Stimulated activated naive CD8-positive, alpha-beta T cell treated with anti-CD3 and anti-CD28 coated beads, Interleukin-15, amount 100 ng/mL, for 72 hours (primary cell): ENCODE measurements at regions not wholly inside any gene's neighbourhood (a gene's known extent, or its start where the extent isn't known, plus 50 kb on each side); places are given as distances from the start of the nearest gene placed in this dataset.
"Not testable (repeated sequence)": the region's sequence is repeated elsewhere in the genome, so short reads cannot be mapped to it uniquely, and the experiment has no call there.

Experiments
- ATAC-seq: fragments of 150-1000 bp; cut with Tn5 transposase; 2 replicates; pipeline ENCODE4 v1.10.0; 2021; ENCODE audit warnings: mild to moderate bottlenecking, moderate library complexity
- DNase-seq, 2 donors: peaks; one replicate each; pipeline ENCODE4 v3.0.0; 2021 to 2022
- H3K27ac Mint-ChIP-seq, 2 donors: one replicate each; pipeline ENCODE4 v1.8.0; 2022; ENCODE audit warnings: mild to moderate bottlenecking in 2 of 2, mixed read lengths in 2 of 2, moderate library complexity in 2 of 2
- H3K27me3 Mint-ChIP-seq: one replicate; pipeline ENCODE4 v1.8.0; 2022; ENCODE audit warnings: mixed read lengths
- H3K4me1 Mint-ChIP-seq: one replicate; pipeline ENCODE4 v1.8.0; 2022; ENCODE audit warnings: mild to moderate bottlenecking, mixed read lengths
- H3K4me3 Mint-ChIP-seq, 2 donors: one replicate each; pipeline ENCODE4 v1.8.0; 2022; ENCODE audit warnings: mild to moderate bottlenecking in 2 of 2, mixed read lengths in 2 of 2, moderate library complexity in 1 of 2
- H3K9me3 Mint-ChIP-seq, 2 donors: one replicate each; pipeline ENCODE4 v1.8.0; 2022; ENCODE audit warnings: mixed read lengths in 2 of 2

DNA sequence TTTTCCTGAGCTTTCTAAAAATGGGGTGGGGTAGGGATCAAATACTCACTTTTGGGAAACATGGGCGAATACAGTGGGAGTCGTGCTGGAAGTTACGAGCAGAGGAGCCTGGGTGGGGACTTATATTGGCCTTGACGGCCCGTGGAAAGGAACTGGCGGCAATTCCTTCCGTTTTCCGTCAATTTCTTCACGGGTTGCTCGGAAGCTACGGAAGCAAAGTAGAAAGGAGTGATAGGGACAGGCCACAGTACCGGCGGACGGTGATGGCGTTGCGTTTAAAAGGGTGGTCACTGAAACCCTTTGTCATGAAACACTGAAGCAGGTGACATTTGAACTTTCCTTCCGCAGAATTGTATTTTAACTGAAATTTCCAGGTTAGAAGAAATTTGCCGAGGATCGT is 505.0 kb downstream of the PRIM2 start:
- H3K27ac Mint-ChIP-seq, H3K4me1 Mint-ChIP-seq, ATAC-seq, DNase-seq, H3K9me3 Mint-ChIP-seq: not testable (repeated sequence)
- Mint-ChIP-seq H3K27me3 (peaks cover 43% of the 10 kb centered on the region), H3K4me3 (peak overlapping the region; percentile 35 to 39)

DNA sequence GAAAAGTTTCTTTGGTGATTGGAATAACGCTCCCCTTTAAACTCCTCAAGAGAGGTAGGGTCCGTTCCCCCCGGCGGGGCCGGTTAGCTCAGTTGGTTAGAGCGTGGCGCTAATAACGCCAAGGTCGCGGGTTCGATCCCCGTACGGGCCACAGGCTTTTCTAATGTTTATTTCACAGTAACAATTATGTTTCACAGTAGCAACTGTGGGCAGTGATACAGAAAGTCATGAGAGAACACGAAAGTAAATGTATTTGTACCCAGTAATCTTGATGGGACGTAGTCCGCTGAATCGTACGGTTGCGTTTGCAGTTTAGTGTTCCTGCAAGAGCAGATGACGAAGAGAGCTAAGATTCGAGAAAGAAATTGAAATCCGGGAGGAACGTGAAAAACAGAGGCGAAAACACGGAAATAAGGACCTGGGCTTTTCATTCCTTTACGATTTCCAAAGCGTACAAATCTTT is 505.5 kb downstream of the PRIM2 start:
- Mint-ChIP-seq H3K9me3 (no peaks in the 10 kb centered on the region), H3K4me3 (no peak overlapping the region), H3K27ac (no peak overlapping the region), H3K27me3 (peaks cover 43% of the 10 kb centered on the region), H3K4me1 (no peaks in the 10 kb centered on the region)
- ATAC-seq (no peak), DNase-seq (no peak)

DNA sequence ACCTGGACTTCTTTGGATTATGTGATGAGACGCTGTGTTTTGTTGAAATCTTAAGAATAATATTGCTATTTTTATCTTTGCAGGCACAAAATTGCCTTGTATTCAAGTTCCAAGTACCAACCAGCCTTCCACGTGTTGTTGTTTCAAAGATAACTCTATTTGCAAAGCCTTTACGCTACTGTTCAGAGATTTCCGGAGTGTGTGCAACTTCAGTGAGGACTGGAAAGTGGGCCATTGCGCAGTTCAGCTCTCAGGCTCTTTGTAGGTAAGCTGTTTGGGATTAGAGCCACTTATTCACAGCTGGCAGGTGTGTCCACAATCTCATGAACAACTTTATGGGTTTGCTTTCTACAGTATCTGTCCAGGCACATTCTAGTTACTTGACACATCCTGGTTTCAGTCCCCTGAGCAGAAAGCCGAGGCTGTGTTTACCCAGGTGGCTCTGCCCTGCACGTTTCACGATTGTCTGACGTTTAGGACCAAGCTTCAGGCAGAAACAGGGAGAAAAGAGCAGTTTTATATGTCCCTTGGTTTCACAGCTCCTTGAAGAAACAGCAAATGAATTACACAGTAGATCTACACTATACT is 520.3 kb downstream of the PRIM2 start:
- H3K4me3 Mint-ChIP-seq, DNase-seq, ATAC-seq: not testable (repeated sequence)

DNA sequence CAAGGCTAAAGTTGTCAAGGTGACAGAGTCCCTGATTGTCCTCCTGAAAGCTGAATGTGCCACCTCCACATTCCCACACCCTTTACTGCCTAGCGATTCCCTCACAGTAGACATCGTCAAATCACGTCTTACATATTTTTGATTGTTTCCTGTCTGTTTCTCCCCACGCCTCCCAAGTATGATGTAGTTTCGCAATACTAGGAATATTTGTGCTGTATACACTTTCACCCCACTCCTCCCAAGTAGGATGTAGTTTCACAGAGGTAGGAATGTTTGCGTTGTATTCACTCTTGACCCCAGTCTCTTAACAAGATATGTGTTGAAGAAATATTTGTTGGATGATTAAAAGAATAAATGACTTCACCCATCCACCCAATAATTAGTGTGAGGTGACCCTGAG is 524.1 kb downstream of the PRIM2 start:
- ATAC-seq = not testable (repeated sequence)

More for the DNA sequence above, 520.3 kb downstream of the PRIM2 start:
- peaks cover 14% of the 10 kb centered on the region for H3K27me3 Mint-ChIP-seq
- H3K9me3 Mint-ChIP-seq, H3K27ac Mint-ChIP-seq, H3K4me1 Mint-ChIP-seq: not testable (repeated sequence)

DNA sequence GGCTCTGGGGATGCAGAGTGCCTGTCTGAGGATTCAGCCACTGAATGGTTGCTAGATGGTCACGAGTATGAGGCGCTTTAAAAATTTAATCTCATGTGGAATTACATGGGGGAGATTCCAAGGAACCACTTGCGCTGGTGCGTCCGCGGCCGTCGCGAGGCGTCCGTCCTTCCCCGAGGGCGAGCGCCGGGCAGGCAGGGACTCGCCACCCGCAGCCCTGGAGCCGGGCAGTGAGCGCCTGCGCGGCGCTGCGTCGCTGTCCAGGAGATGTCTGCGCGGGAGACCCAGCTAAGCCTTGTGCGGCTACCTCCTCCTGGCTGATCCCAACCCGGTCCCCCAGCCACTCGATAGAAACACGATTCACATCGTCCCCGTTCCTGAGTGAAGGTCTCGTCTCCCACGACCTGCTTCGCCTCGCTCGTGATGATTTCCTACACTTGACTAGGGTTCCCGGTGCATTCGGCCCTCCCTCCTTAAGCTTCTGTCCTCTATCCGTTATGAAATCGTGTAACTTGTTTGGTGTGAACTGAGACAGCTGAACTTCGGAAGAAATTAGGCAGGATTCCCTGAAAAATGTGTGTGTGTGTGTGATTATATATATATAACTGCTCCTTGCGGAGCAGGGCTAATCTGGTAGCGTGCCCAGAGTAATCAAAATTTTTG is 536.4 kb downstream of the PRIM2 start:
- not testable (repeated sequence) for H3K27ac Mint-ChIP-seq, DNase-seq, H3K4me3 Mint-ChIP-seq, ATAC-seq, H3K4me1 Mint-ChIP-seq, H3K9me3 Mint-ChIP-seq
- peaks cover 26% of the 10 kb centered on the region for H3K27me3 Mint-ChIP-seq

More for the DNA sequence above, 524.1 kb downstream of the PRIM2 start:
- H3K27ac Mint-ChIP-seq, H3K4me3 Mint-ChIP-seq, H3K4me1 Mint-ChIP-seq, H3K9me3 Mint-ChIP-seq, DNase-seq: not testable (repeated sequence)
- H3K27me3 Mint-ChIP-seq = peaks cover 14% of the 10 kb centered on the region

GRCh38 chr6:57860481-57861315 is 543.3 kb downstream of the PRIM2 start:
- ATAC-seq, H3K4me1 Mint-ChIP-seq, H3K9me3 Mint-ChIP-seq, DNase-seq, H3K27me3 Mint-ChIP-seq, H3K27ac Mint-ChIP-seq, H3K4me3 Mint-ChIP-seq: not testable (repeated sequence)

- not testable (repeated sequence) for H3K9me3 Mint-ChIP-seq, ATAC-seq, H3K27me3 Mint-ChIP-seq, H3K4me3 Mint-ChIP-seq, H3K4me1 Mint-ChIP-seq, H3K27ac Mint-ChIP-seq, DNase-seq
Measured at GRCh38 chr6:57870083-57870482, 552.7 kb downstream of the PRIM2 start.

- not testable (repeated sequence) for H3K4me3 Mint-ChIP-seq, H3K27me3 Mint-ChIP-seq, H3K4me1 Mint-ChIP-seq, H3K27ac Mint-ChIP-seq, ATAC-seq, DNase-seq, H3K9me3 Mint-ChIP-seq
Measured at GRCh38 chr6:57873424-57873823, 556.0 kb downstream of the PRIM2 start.

GRCh38 chr6:57876659-57877058 is 559.2 kb downstream of the PRIM2 start:
- not testable (repeated sequence) for H3K9me3 Mint-ChIP-seq, H3K27ac Mint-ChIP-seq, ATAC-seq, H3K27me3 Mint-ChIP-seq, DNase-seq, H3K4me1 Mint-ChIP-seq, H3K4me3 Mint-ChIP-seq

DNA sequence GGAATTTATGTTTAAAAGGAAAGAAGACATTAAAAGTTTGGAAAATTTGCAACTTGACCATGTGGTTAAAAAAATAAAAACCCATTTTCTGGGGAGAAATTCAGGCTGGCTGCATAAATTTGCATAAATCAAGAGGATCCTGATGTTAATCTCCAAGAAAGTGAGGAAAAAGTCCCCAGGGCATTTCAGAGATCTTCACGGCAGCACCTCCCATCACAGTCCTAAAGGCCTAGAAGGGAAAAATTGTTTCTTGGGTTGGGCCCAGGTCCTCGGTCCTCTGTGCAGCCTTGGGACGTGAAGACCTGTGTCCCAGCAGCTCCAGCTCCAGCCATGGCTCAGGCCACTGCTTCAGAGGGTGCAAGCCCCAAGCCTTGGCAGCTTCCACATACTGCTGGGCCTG is 560.3 kb downstream of the PRIM2 start:
- H3K9me3 Mint-ChIP-seq, H3K27ac Mint-ChIP-seq, H3K4me1 Mint-ChIP-seq, H3K4me3 Mint-ChIP-seq, H3K27me3 Mint-ChIP-seq, DNase-seq, ATAC-seq: not testable (repeated sequence)

- not testable (repeated sequence) for ATAC-seq, DNase-seq, H3K9me3 Mint-ChIP-seq, H3K27ac Mint-ChIP-seq, H3K4me3 Mint-ChIP-seq, H3K27me3 Mint-ChIP-seq, H3K4me1 Mint-ChIP-seq
Measured at GRCh38 chr6:57878792-57879191, 561.4 kb downstream of the PRIM2 start.

- H3K27me3 Mint-ChIP-seq, H3K9me3 Mint-ChIP-seq, ATAC-seq, DNase-seq, H3K4me1 Mint-ChIP-seq, H3K27ac Mint-ChIP-seq, H3K4me3 Mint-ChIP-seq: not testable (repeated sequence)
Measured at GRCh38 chr6:57898850-57899249, 581.4 kb downstream of the PRIM2 start.

- not testable (repeated sequence) for H3K4me3 Mint-ChIP-seq, H3K4me1 Mint-ChIP-seq, ATAC-seq, H3K27ac Mint-ChIP-seq, DNase-seq, H3K27me3 Mint-ChIP-seq, H3K9me3 Mint-ChIP-seq
Measured at GRCh38 chr6:57900687-57901399, 583.4 kb downstream of the PRIM2 start.

DNA sequence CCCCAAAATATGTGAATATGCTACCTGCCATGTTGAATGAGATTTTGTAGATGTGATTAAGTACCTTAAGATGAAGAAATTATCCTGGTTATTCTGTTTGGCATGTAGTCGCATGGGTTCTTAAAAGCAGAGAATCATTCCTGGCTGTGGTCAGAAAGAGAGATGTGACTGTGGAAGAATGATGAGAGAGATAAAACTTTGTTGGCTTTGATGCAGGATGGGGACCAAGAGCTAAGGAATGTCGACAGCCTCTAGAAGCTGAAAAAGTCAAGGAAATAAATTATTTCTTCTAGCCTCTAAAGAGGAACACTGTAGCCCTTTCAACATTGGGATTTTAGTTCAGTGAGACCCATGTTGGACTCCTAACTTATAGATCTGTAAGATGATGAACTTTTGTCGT is 584.0 kb downstream of the PRIM2 start:
- H3K9me3 Mint-ChIP-seq, H3K4me3 Mint-ChIP-seq, H3K27ac Mint-ChIP-seq, ATAC-seq, DNase-seq, H3K27me3 Mint-ChIP-seq, H3K4me1 Mint-ChIP-seq: not testable (repeated sequence)

GRCh38 chr6:57904356-57904755 is 586.9 kb downstream of the PRIM2 start:
- H3K9me3 Mint-ChIP-seq, H3K4me1 Mint-ChIP-seq, H3K27ac Mint-ChIP-seq, DNase-seq, H3K4me3 Mint-ChIP-seq, ATAC-seq, H3K27me3 Mint-ChIP-seq: not testable (repeated sequence)
